OCI-LY1 (cell line): ENCODE measurements at regions not wholly inside any gene's neighbourhood (a gene's known extent, or its start where the extent isn't known, plus 50 kb on each side); places are given as distances from the start of the nearest gene placed in this dataset.

ENCODE experiments used
- EZH2 ChIP-seq: fragments of 200-600 bp; sonication (generic), shearing (Covaris generic); IDR thresholded peaks from 2 replicates; pipeline ENCODE4 v1.8.0; 2017; ENCODE audit warnings: borderline replicate concordance, mixed run types, mild to moderate bottlenecking, antibody characterized with exemption, low read length, moderate library complexity, mixed read lengths
- TF ChIP-seq, protein P1 (sequence below): fragments of 200-600 bp; sonication (generic), shearing (Covaris generic); IDR thresholded peaks from 2 replicates; pipeline ENCODE4 v1.5.1; 2017; ENCODE audit warnings: mild to moderate bottlenecking, antibody characterized with exemption, low read length, moderate library complexity, mixed read lengths

GRCh38 chr7:46162609-46163008 lies 241.5 kb upstream of the IGFBP3 start:
- TF ChIP-seq, protein P1, sequence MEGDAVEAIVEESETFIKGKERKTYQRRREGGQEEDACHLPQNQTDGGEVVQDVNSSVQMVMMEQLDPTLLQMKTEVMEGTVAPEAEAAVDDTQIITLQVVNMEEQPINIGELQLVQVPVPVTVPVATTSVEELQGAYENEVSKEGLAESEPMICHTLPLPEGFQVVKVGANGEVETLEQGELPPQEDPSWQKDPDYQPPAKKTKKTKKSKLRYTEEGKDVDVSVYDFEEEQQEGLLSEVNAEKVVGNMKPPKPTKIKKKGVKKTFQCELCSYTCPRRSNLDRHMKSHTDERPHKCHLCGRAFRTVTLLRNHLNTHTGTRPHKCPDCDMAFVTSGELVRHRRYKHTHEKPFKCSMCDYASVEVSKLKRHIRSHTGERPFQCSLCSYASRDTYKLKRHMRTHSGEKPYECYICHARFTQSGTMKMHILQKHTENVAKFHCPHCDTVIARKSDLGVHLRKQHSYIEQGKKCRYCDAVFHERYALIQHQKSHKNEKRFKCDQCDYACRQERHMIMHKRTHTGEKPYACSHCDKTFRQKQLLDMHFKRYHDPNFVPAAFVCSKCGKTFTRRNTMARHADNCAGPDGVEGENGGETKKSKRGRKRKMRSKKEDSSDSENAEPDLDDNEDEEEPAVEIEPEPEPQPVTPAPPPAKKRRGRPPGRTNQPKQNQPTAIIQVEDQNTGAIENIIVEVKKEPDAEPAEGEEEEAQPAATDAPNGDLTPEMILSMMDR, result no peak
- TF ChIP-seq EZH2, result no peak
